Dendritic cell treated with granulocyte-macrophage colony-stimulating factor and Interleukin-4, amounts not matched to agents 40 ng/mL and 50 ng/mL, for 4 days (primary cell): ENCODE measurements at regions not wholly inside any gene's neighbourhood (a gene's known extent, or its start where the extent isn't known, plus 50 kb on each side); places are given as distances from the start of the nearest gene placed in this dataset.
"Not testable (repeated sequence)": the region's sequence is repeated elsewhere in the genome, so short reads cannot be mapped to it uniquely, and the experiment has no call there.

Experiments used
- H3K27ac Mint-ChIP-seq: one replicate; pipeline ENCODE4 v1.8.0; 2022; ENCODE audit warnings: mild to moderate bottlenecking, mixed read lengths
- H3K27me3 Mint-ChIP-seq: one replicate; pipeline ENCODE4 v1.8.0; 2022; ENCODE audit warnings: mild to moderate bottlenecking, mixed read lengths
- H3K36me3 Mint-ChIP-seq: one replicate; pipeline ENCODE4 v1.8.0; 2022; ENCODE audit warnings: low read depth, mixed read lengths
- H3K4me1 Mint-ChIP-seq: one replicate; pipeline ENCODE4 v1.8.0; 2022; ENCODE audit warnings: low read depth, mixed read lengths
- H3K4me3 Mint-ChIP-seq: one replicate; pipeline ENCODE4 v1.8.0; 2022; ENCODE audit warnings: mild to moderate bottlenecking, moderate library complexity, mixed read lengths
- H3K9me3 Mint-ChIP-seq: one replicate; pipeline ENCODE4 v1.8.0; 2022; ENCODE audit warnings: mixed read lengths
- intact Hi-C: fragments of 100-400 bp; cut with micrococcal nuclease; formaldehyde crosslinking; loops from one replicate; pipeline ENCODE4 v1.15.0; 2022

DNA sequence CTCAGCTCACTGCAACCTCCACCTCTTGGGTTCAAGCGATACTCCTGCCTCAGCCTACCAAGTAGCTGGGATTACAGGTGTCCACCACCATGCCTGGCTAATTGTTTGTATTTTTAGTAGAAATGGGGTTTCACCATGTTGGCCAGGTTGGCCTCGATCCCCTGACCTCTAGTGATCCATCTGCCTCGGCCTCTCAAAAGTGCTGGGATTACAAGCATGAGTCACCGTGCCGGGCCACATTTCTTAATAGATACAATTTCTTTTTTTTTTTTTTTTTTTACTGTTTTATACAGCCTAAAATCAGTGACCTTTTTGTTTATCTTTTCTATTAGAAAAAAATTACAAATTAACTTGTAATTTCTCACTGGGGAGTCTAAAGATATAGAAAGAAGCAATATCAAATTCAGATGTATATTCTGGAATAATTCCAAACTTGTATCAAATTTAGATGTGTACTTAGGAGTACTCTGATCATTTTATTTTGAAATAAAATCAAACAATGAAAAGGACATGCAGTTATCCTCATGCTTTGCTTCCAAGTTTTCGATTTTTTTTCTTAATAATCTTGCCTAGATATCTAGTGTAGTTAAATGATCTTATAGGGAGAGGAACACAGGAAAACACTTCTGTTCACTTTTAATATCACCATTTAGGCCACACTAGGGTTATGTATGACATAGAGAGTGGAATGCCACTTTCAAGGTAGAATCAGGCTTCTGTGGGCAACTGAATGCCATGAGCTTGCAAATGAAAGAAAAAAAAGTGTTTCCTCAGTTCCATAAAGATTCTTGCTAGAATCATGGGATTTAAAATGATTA lies 1089.3 kb downstream of the SUCLG1 start:
- Mint-ChIP-seq H3K4me1 (no peaks in the 10 kb centered on the region), H3K36me3 (no peaks in the 10 kb centered on the region), H3K4me3 (no peak overlapping the region), H3K27ac (no peak overlapping the region), H3K9me3 (no peaks in the 10 kb centered on the region), H3K27me3 (no peaks in the 10 kb centered on the region)
- intact Hi-C loops: no loop called here

DNA sequence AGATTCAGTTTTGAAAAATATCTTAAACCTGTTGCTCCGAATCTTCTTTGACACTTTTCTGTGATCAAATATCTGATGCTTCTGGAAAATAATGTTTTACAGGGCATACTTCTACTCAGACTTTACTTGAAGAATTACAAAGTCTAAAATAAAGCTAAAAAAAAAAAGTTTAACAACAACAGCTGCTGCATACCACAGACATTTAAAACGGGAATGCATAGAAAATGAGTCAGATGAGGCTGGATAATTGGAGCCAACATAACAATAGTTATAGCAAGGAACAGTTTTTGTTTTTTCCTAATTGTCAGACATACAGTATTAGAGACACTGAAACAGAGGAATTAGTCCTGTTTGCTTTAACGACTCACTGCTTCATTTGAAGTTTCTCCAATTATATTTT lies 1090.2 kb downstream of the SUCLG1 start:
- Mint-ChIP-seq H3K9me3 (no peaks in the 10 kb centered on the region), H3K27ac (no peak overlapping the region), H3K4me1 (no peaks in the 10 kb centered on the region), H3K27me3 (no peaks in the 10 kb centered on the region), H3K4me3 (no peak overlapping the region), H3K36me3 (no peaks in the 10 kb centered on the region)
- intact Hi-C loops: no loop called here

DNA sequence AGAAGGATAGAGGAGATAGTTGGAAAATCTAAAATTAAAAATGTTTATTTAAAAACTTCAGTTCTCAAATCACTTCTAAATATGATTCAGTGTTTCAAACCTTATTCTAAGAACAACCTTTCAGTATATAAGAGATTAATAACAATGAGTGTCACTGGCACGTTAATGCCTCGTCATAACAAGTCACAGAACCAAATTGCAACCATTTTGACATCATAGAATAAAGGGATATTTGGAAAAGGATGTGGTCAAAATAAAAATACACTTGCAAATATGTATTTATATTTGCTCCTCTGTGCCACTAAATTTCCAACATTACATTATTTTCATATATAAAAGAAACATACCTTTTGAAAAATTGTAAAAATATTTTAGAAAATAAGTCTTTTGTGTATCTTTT lies 1090.6 kb downstream of the SUCLG1 start:
- intact Hi-C loops: no loop called here
- no peak overlapping the region for H3K4me3 Mint-ChIP-seq
- no peaks in the 10 kb centered on the region for H3K27me3 Mint-ChIP-seq
- no peak overlapping the region for H3K27ac Mint-ChIP-seq
- no peaks in the 10 kb centered on the region for H3K4me1 Mint-ChIP-seq
- no peaks in the 10 kb centered on the region for H3K36me3 Mint-ChIP-seq
- H3K9me3 Mint-ChIP-seq: no peaks in the 10 kb centered on the region

DNA sequence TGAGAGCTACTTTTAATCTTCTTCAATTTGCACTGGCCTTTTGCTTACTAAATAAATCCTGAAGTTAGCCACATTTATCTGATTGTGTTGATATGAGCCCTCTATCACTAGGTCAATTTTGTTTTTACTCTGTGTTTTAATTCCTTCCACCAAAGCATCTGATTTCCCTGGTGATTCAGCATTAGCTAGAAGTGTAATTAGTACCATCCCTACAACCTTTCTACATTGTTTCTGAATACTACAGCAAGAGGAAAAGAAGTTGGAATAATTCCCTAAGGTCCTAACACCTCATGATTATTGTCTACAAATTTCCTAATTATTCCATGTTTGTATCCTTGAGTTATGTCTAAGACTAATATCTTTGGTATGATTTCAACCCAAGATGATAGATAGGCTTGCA lies 1093.6 kb downstream of the SUCLG1 start:
- peaks cover 9% of the 10 kb centered on the region for H3K9me3 Mint-ChIP-seq
- no peak overlapping the region for H3K4me3 Mint-ChIP-seq
- H3K27ac Mint-ChIP-seq: no peak overlapping the region
- intact Hi-C loops: no loop called here
- H3K36me3 Mint-ChIP-seq: no peaks in the 10 kb centered on the region
- no peaks in the 10 kb centered on the region for H3K4me1 Mint-ChIP-seq
- H3K27me3 Mint-ChIP-seq: no peaks in the 10 kb centered on the region

DNA sequence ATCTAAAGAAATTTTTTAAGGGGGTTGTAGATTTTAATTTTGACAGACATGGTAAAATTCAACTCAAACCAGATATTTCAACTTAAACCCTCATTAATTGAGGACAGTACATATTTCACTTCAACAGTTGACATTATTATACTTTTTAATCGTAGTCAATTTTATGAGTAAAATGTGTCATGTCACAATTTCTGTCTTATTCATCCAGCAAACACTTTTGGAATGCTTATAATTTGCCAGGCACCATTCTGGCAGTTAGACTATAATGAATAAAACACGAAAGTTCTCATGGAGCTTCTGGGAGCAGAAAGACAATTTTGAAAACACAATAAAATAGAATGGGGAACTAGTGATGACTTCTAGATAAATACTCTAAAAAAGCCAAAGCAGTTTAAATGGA lies 1094.8 kb downstream of the SUCLG1 start:
- no peaks in the 10 kb centered on the region for H3K36me3 Mint-ChIP-seq
- no peaks in the 10 kb centered on the region for H3K27me3 Mint-ChIP-seq
- H3K4me3 Mint-ChIP-seq: no peak overlapping the region
- intact Hi-C loops: no loop called here
- no peaks in the 10 kb centered on the region for H3K4me1 Mint-ChIP-seq
- peaks cover 9% of the 10 kb centered on the region for H3K9me3 Mint-ChIP-seq
- H3K27ac Mint-ChIP-seq: no peak overlapping the region

DNA sequence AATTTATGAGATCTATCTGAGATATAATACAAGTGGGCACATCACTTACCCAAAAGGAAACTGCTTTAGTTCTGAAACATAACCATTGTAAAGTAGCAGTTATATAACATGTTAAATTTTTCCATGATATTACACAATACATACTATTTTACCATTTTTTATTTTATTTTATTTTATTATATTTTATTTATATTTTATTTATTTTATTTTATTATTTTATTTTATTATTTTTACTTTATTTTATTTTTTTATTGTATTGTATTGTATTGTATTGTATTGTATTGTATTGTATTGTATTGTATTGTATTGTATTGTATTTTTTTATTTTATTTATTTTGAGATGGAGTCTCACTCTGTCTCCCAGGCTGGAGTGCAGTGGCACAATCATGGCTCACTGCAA lies 1095.9 kb downstream of the SUCLG1 start:
- H3K27me3 Mint-ChIP-seq, intact Hi-C loops: not testable (repeated sequence)

DNA sequence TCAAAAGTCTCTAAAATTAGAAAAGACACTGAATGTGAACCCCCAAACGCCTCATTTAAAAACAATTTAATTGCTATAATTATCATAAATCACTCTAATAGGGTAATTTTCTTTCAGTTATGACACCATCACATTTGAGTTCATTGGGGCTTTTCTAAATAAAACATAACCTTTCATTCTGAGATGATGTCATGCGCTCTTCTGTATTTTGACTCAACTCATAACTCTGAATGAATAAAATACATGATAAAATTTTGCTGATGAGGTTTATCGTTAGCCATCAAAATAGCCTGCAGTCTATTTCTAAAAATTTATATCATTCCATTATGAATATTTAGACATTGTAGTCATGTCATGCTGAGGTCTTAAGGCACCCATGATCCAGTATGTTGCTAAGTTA lies 1099.7 kb downstream of the SUCLG1 start:
- Mint-ChIP-seq H3K4me1 (no peaks in the 10 kb centered on the region), H3K27me3 (no peaks in the 10 kb centered on the region), H3K36me3 (no peaks in the 10 kb centered on the region), H3K9me3 (peaks cover 9% of the 10 kb centered on the region), H3K4me3 (no peak overlapping the region), H3K27ac (no peak overlapping the region)
- intact Hi-C loops: no loop called here

More for the DNA sequence above, 1095.9 kb downstream of the SUCLG1 start:
- H3K9me3 Mint-ChIP-seq, H3K27ac Mint-ChIP-seq, H3K36me3 Mint-ChIP-seq, H3K4me3 Mint-ChIP-seq, H3K4me1 Mint-ChIP-seq: not testable (repeated sequence)

DNA sequence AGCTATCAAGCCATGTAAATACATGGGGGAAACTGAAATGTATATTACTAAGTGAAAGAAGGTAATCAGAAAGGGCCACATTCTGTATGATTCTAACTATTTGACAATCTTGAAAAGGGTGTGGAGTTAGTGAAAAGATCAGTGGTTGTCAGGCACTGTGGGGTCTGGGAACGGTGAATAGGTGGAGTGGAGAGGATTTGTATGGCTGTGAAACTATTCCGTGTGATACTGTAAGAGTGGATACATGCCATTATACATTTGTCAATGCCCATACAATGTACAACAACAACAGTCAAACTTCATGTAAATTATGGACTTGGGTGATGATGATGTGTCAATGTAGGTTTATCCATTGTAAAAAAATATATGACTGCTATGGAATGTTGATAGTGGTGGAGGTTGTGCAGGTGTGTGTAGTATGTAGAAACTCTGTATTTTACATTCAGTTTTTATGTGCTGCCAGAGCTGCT lies 1116.2 kb downstream of the SUCLG1 start:
- H3K9me3 Mint-ChIP-seq: no peaks in the 10 kb centered on the region
- H3K4me1 Mint-ChIP-seq: no peaks in the 10 kb centered on the region
- H3K27ac Mint-ChIP-seq: no peak overlapping the region
- no peaks in the 10 kb centered on the region for H3K27me3 Mint-ChIP-seq
- intact Hi-C loops: no loop called here
- H3K4me3 Mint-ChIP-seq: no peak overlapping the region
- no peaks in the 10 kb centered on the region for H3K36me3 Mint-ChIP-seq

DNA sequence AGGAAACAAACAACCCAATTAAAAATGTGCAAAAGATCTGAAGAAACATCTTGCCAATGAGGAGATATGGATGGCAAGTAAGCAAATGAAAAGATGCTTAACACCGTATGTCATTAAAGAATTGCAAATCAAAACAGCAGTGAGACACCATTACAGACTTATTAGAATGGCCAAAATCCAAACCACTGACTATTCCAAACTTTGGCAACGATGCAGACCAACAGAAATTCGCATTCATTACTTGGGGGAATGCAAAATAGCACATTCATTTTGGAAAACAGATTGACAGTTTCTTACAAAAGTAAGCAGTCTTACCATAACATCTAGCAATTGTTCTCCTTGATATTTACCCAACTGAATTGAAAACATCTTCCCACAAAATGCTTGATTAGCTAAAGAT lies 1118.7 kb downstream of the SUCLG1 start:
- no peaks in the 10 kb centered on the region for H3K9me3 Mint-ChIP-seq
- no peaks in the 10 kb centered on the region for H3K27me3 Mint-ChIP-seq
- no peak overlapping the region for H3K4me3 Mint-ChIP-seq
- intact Hi-C loops: no loop called here
- no peak overlapping the region for H3K27ac Mint-ChIP-seq
- no peaks in the 10 kb centered on the region for H3K36me3 Mint-ChIP-seq
- no peaks in the 10 kb centered on the region for H3K4me1 Mint-ChIP-seq

DNA sequence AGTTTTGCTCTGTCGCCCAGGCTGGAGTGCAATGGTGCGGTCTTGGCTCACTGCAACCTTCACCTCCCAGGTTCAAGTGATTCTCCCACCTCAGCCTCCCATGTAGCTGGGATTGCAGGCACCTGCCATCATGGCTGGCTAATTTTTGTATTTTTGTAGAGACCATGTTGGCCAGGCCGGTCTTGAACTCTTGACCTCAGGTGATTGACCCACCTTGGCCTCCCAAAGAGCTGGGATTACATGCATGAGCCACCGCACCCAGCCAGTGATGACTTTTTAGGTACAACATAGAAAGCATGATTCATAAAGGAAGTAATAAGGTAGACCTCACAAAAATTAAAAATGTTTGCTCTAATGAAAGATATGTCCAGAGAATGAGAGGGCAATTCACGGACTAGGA lies 1119.1 kb downstream of the SUCLG1 start:
- H3K4me3 Mint-ChIP-seq, H3K4me1 Mint-ChIP-seq, H3K27ac Mint-ChIP-seq, H3K27me3 Mint-ChIP-seq, intact Hi-C loops, H3K36me3 Mint-ChIP-seq, H3K9me3 Mint-ChIP-seq: not testable (repeated sequence)

DNA sequence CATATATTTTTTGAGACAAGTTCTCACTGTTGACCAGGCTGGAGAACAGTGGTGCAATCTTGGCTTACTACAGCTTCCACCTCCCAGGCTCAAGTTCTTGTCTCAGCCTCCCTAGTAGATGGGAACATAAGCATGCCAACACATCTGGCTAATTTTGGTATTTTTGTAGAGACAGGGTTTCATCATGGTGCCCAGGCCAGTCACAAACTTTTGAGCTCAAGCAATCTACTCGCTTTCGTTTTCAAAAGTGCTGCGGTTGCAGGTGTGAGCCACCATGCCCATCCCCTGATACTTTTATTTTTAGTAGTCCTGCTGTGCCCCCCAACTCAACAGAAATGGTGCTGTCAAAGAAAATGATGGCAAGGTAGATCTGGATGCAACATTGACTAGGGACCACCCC lies 1127.3 kb downstream of the SUCLG1 start:
- no peaks in the 10 kb centered on the region for H3K27me3 Mint-ChIP-seq
- no peak overlapping the region for H3K4me3 Mint-ChIP-seq
- intact Hi-C loops: no loop called here
- no peak overlapping the region for H3K27ac Mint-ChIP-seq
- H3K9me3 Mint-ChIP-seq: no peaks in the 10 kb centered on the region
- H3K36me3 Mint-ChIP-seq: no peaks in the 10 kb centered on the region
- H3K4me1 Mint-ChIP-seq: no peaks in the 10 kb centered on the region

DNA sequence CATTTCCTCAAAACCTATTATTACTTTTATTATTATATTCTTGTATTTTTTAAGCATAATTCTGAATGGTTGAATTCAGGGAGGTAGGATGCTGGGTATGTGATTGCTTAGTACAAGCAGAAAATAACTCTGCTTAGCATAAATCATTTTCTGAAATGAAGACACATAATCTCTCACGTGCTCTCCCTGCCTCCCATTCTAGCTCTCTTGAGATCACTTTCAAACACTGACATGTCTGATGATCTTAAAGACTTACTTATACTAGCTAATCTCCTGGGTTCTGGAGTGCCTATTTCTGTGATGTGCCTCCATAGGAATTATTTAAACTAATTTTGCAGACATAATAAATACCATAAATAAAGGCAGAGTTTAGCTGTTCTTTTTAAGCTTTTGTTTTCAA lies 1136.0 kb downstream of the SUCLG1 start:
- Mint-ChIP-seq H3K4me1 (no peaks in the 10 kb centered on the region), H3K9me3 (no peaks in the 10 kb centered on the region), H3K27me3 (no peaks in the 10 kb centered on the region), H3K4me3 (no peak overlapping the region), H3K36me3 (no peaks in the 10 kb centered on the region), H3K27ac (no peak overlapping the region)
- intact Hi-C loops: no loop called here

DNA sequence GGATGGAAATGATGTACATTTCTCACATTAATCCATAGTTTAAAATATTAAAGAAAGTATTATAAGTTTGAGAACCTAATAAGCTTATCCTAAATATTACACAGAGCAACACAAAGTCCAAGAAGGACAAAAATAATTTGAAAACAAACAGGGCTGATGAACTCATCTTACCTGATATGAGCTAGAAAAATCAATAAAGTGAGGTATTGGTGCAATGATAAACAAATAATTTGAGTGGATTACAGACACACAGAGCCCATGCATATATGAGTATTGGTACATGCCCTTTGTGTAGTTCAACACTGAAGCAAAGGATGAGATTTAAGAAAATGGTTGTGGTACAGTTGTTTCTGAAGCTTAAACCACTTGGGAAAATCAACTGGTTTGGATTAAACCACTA lies 1139.0 kb downstream of the SUCLG1 start:
- Mint-ChIP-seq H3K36me3 (no peaks in the 10 kb centered on the region), H3K4me3 (no peak overlapping the region), H3K27ac (no peak overlapping the region), H3K27me3 (no peaks in the 10 kb centered on the region), H3K4me1 (no peaks in the 10 kb centered on the region), H3K9me3 (peaks cover 9% of the 10 kb centered on the region)
- intact Hi-C loops: no loop called here

DNA sequence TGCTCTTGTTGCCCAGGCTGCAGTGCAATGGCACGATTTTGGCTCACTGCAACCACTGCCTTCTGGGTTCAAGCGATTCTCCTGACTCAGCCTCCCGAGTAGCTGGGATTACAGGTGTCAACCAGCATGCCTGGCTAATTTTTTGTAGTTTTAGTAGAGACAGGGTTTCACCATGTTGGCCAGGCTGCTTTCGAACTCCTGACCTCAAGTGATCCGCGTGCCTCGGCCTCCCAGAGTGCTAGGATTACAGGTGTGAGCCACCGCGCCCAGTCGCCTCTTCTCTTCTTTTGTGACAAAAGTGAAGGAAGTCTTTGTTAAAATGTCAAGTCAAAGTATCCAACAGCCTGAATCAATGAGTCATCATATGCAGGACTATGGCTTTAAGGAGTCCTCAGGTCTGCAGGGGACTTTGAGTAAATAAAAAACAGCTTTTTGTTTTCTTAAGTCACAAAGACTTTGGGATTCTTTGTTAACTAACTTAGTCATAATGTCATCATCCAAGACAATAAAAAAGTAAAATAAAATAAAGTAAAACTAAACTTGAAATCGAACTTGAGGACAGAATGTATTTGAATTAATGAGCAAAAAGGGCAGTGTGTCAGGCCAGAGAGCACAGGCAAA lies 1153.2 kb downstream of the SUCLG1 start:
- Mint-ChIP-seq H3K27me3 (no peaks in the 10 kb centered on the region), H3K27ac (no peak overlapping the region)
- intact Hi-C loops: no loop called here

DNA sequence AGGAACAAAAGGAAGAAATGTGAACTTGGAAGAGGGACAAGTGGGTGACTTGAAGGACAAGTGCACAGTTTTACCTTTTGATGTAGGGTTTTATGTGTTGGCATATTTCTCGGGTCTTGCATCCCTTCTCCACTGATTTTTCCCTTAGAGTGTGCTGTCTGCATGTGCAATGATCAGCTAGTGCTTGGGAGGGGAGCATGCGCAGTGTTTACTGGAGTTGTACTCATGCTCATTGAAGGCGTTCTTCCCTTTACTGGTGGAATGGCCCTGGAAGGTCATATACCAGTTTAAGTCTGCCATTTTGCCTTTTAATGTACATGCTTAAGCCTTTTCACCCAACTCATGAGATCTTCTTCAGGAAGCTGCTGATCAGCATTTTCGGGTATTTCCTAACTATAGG lies 1168.0 kb downstream of the SUCLG1 start:
- Mint-ChIP-seq H3K4me1 (no peaks in the 10 kb centered on the region), H3K9me3 (peaks cover 8% of the 10 kb centered on the region), H3K27ac (no peak overlapping the region), H3K36me3 (no peaks in the 10 kb centered on the region), H3K27me3 (no peaks in the 10 kb centered on the region), H3K4me3 (no peak overlapping the region)
- intact Hi-C loops: no loop called here

More for the DNA sequence above, 1153.2 kb downstream of the SUCLG1 start:
- no peaks in the 10 kb centered on the region for H3K4me1 Mint-ChIP-seq
- H3K4me3 Mint-ChIP-seq: no peak overlapping the region
- no peaks in the 10 kb centered on the region for H3K9me3 Mint-ChIP-seq
- H3K36me3 Mint-ChIP-seq: no peaks in the 10 kb centered on the region
